Myocyte (in vitro differentiated cells): ENCODE measurements at regions not wholly inside any gene's neighbourhood (a gene's known extent, or its start where the extent isn't known, plus 50 kb on each side); places are given as distances from the start of the nearest gene placed in this dataset.

Experiments
- DNase-seq: peaks from one replicate; pipeline ENCODE4 v3.0.0-alpha.2; 2012; ENCODE audit warnings: low read depth

GRCh38 chr1:239593527-239593926 lies 207.2 kb downstream of the CHRM3 start:
- no peak for DNase-seq

DNA sequence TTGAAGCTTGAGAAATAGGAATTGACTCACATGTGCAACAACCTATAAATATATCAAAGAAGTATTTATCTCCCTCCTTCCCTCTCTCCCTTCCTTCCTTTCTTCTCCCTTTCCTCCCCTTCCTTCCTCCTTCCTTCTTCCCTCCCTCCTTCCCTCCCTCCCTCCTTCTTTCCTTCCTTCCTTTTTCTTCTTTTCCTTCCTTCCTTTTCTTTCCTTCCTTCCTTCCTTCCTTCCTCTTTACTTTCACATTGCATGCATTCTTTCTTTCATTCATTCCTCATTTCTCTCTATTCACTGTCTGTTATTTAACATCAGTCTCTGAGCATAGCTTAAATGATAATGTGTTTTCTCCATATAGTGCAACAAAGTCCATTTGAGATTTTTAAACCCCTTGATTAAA lies 214.2 kb downstream of the CHRM3 start:
- no peak for DNase-seq

DNA sequence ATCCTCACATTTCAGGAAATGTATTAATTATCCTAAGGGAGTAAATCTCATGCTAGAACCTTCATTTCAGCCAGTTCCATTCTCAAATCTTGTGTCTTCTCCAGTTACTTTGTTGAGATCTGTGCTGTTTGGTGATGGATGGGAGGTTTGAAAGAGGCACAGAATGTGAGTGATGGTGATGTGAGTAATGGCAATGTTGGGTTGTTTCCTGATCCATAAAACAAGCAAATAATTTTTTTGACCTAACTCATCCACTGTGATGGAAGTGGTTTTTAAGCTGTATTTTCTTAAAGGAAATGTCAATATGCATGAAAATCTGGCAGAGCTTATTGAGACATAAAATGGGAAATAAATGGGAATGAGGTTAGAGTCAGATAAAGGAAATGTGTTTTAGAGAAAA lies 214.7 kb downstream of the CHRM3 start:
- no peak for DNase-seq

DNA sequence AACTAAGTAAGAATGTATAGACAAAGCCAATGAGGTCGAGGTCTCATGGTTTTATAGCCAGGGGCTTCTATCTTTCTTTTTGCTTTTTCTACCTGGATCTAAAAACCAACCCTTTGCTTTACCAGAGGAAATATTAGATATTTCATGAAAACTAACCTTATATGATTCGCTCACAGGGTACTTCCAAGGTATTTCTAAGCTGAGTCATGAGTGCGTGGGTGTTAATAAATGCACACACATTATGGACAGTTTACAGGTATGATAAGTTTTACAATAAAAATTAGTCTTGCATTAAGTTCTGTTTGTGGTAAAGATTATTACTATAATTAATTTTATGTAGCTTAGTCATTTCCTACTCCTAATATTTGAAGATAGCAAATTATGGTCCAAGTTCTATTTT lies 217.2 kb downstream of the CHRM3 start:
- no peak for DNase-seq

- DNase-seq: peak; percentile 3
These were observed 220.6 kb downstream of the CHRM3 start for GRCh38 chr1:239606850-239607400.

DNA sequence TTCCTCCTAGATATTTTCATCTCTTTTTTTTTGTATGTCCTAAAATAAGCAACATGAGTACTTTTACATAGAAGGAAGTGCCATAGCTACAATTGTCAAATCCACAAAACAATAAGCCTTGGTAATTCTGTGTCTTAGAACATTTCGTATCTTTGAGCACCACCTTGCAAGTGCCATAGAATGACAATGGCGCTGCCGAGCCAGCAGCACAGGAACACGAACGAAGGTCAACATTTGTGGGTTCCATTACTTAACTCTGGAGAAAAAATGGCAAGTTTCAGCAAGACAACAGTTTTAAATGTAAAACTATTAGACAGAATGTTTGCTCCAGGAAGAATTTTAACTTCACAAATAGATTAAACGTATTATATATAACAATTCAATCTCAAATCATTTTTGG lies 222.1 kb downstream of the CHRM3 start:
- no peak for DNase-seq

DNA sequence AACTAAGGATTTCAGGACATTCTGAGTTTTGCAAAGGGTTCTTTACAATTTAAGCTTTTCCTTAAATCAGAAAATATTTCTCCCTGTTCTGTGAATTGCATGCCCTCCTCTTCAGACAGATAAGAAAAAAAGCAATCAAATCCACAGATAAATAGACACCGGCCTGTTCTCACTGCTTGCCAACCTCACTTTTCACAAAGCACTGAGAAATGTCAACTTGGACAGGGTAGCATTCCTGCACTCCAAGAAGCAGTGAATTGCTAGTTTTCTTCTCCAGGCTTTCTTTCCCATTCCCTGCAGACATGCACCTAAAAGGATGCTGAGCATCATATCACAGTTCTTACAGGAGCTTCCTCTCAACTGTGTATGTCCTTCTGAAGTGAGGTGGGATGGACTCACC lies 226.0 kb downstream of the CHRM3 start:
- no peak for DNase-seq

GRCh38 chr1:239616673-239617072 lies 230.3 kb downstream of the CHRM3 start:
- peak; percentile 10 for DNase-seq

DNA sequence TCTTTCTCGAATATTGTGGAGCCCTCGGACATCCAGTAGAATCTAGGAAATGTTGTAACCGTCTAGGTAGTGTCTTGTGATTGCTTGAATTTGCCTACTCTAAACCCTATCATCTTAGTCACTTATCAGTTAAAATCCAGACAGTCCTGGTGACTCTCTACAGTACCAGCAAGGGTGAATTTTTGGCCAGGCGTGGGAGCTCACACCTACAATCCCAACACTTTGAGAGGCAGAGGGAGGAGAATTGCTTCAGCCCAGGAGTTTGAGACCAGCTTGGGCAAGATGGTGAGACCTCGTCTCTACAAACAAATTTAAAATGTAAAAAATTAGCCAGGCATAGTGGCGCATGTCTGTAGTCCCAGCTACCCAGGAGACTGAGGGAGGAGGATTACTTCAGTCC lies 230.9 kb downstream of the CHRM3 start:
- DNase-seq: no peak

DNA sequence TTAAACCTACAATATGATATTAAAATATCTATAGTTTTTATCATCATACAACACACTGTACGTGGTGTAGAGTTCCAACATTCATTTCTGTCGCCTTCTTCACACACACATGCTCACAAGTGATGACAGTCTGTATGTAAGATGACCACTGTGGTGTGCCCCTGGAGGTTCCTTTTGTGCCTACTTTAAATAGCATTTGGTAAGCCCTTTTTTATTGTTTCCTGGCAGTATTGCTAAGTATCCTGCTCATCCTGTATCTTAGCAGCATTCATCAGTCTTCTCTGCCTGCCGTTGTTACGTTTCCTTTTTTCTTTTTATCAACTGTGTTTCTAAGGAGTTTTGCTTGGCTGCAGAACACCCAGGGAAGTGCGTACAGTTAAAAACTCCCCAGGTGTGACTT lies 231.4 kb downstream of the CHRM3 start:
- DNase-seq: no peak

DNA sequence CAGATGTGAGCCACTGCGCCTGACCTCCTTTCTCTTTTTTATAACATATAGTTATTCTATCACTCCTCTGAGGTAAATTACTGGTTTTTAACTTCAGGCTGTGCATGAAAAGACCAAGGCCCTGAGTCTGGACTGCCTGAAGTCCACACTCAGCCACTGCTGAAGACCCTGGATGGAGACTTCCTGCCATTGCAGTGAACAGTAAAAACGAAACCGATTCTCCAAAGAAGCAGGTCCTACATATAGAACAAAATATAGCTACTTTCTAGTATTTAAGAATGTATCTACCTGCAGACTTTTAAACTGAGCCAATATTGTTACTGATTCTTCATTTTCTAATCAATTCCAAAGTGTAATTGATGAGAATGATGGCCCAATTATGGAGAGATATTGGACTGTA lies 232.8 kb downstream of the CHRM3 start:
- no peak for DNase-seq

GRCh38 chr1:239630767-239631166 lies 244.4 kb downstream of the CHRM3 start:
- DNase-seq: no peak

DNA sequence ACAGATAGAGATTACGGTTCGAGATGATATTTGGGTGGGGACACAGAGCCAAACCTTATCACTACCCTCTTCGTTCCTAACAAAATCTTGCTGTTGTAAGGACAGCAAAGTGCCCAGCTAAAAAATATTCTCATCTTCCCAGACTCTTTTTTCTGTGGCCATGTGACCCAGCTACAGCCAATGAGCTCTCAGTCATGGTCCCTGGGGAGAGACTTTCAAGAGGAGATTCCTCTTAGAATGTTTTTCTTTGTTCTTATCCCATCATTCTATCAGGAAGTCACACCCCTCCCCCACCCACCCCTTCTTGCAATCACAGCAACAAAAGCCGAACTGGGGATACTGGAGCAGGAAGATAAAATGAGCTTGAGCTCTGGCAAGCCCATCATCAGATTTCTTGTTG lies 247.1 kb downstream of the CHRM3 start:
- DNase-seq: no peak

DNA sequence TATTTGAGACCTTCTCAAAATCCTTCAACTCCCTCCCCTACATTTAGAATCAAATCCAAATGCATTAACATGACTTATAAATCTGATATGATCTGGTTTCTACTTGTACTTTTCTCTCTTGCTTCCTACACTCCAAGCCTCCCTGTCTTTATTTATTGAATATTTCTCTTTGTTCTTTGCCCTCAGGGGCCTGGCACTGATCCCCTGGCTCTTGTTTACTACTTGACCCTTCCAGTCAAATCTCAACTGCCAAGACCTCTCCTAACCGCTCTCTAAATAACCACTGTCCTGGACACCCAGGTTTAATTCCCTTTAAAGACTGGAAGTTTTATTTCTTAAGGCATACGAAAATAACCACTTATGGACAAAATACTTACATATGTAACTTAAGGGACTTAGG lies 248.9 kb downstream of the CHRM3 start:
- no peak for DNase-seq

GRCh38 chr1:239636347-239636746 lies 250.0 kb downstream of the CHRM3 start:
- no peak for DNase-seq

DNA sequence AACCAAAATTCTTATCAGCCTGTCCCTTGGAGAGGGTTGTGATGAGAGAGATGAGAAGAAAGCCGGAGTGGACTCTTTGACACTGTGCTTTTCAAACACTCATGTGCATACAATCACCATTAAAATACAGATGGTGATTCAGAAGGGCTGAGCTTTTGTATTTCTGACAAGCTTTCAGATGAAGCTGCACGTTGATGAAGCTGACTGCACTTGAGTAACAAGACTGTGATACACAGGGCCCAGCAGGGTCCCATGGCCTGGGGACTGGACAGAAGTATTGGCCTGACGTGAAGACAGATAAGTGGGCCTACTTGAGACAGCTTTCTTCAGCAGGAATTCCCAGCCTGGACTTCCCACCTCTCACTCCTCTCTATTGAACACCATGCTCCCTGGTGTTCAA lies 258.2 kb downstream of the CHRM3 start:
- DNase-seq: no peak

DNA sequence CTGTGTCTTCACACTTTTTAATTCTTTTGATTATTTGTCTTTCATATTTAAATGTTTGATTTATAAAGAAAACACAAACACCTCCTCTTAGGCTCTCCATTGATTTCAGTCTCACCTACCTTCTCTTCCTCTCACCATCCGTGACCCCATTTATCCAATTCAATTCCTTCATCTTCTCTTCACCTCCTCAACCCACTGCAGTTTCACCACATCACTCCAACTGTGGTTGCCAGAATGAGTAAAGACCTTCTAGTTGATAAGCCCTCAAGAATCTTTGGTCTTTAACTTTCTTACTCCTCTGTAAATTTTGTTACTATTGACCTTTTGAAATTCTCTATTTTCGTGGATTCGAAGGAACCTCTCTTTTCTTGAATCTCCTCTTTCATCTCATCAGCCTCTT lies 260.7 kb downstream of the CHRM3 start:
- no peak for DNase-seq

DNA sequence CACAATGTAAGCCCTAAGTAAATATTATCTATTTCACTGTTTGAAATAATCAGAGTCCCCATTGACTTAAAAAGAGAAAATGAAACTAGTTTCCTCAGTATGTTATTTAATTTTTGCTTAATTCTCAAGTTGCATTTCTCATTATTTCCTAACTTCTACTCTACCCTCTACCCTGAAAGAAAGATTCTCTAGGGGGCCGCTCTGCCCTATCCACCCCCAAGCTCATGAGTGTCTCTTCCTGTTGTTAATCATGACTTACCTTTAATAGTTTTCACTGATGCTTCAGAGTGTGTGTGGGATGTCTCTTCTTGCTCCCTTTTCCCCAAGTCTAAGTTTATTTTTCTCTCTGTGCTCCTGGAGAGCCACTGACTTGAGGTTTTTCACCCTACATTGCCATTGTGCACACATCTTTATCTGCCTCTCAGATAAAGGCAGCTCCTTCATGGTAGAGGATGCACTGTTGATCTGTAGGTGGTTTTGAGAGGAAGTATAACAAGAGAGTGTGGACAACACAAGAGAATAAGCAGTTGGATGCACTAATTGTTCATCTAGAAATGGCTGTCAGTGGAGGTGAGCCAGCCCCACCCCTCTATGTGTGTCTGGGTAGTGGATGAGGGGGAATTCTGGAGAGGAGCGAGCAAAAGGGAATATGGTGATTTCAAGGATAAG lies 261.7 kb downstream of the CHRM3 start:
- DNase-seq: no peak

- DNase-seq: peak; percentile 11
These were observed 268.7 kb downstream of the CHRM3 start for GRCh38 chr1:239655023-239655422.

DNA sequence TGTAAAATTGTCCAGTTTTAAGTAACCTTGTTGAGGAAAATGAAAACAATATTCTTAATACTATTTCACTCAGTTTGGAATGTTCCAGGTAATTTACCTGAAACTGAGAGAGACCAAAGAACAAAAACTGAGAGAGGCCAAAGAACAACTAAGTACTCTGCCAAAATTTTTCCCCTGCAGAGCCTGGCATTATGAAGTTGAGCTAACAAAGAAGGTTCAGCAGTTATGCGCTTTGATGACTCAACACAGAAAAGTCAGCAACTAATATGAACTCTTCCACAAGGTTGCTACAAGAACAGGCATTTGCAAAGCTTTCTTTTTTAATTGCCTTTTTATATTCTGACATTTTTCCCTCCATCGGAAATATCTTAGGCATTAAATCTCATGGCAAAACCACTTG lies 270.9 kb downstream of the CHRM3 start:
- DNase-seq: no peak

- DNase-seq: no peak
These were observed 276.6 kb downstream of the CHRM3 start for GRCh38 chr1:239662950-239663349.

- no peak for DNase-seq
These were observed 285.9 kb downstream of the CHRM3 start for GRCh38 chr1:239672256-239672655.

GRCh38 chr1:239675735-239676134 lies 289.4 kb downstream of the CHRM3 start:
- DNase-seq: no peak
